ENCODE measurements at regions not wholly inside any gene's neighbourhood (a gene's known extent, or its start where the extent isn't known, plus 50 kb on each side); places are given as distances from the start of the nearest gene placed in this dataset.

DNA sequence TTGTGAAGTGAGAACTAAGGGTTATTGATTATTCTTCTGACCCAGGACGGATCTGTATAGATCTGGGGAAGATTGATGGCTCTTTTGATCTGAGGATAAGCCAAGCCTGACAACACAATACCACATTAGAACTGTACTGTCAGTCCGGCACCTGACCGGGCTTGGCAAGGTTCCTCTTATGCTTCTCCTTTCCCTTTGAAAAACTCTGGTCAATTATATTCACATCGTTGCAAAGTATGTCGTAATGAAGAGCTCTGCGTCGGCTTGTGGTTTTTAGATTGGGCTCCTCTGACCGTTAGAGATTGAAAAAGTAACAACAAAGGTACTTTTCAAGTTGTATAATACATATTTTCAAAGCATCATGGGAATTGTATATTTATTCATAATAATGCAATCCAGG lies 389.8 kb downstream of the NR2F2 start:
- FAIRE-seq: no peak

DNA sequence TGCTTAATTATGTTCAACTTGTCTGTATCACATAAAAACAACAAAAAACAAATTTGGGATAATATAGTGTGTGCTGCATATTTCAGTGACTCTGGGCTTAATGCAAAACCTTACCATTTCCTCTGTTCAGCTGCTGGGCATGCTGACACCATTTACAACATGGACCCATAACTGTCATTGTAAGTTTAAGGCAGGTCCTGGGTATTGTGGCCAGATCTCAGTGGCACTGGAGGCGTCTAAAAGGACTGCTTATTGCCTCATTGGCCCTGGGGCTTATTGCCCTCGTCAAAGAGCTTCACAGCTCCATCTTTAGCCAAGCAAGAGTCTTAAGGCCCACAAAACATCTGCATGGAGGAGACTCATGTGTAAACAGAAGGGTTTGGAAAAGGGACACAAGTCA lies 390.2 kb downstream of the NR2F2 start:
- no peaks in the 10 kb centered on the region for H3K4me1 ChIP-seq (ENCODE audit: control insufficient read depth, extremely low read depth, insufficient read depth, low read length)
- TF ChIP-seq, protein P1, sequence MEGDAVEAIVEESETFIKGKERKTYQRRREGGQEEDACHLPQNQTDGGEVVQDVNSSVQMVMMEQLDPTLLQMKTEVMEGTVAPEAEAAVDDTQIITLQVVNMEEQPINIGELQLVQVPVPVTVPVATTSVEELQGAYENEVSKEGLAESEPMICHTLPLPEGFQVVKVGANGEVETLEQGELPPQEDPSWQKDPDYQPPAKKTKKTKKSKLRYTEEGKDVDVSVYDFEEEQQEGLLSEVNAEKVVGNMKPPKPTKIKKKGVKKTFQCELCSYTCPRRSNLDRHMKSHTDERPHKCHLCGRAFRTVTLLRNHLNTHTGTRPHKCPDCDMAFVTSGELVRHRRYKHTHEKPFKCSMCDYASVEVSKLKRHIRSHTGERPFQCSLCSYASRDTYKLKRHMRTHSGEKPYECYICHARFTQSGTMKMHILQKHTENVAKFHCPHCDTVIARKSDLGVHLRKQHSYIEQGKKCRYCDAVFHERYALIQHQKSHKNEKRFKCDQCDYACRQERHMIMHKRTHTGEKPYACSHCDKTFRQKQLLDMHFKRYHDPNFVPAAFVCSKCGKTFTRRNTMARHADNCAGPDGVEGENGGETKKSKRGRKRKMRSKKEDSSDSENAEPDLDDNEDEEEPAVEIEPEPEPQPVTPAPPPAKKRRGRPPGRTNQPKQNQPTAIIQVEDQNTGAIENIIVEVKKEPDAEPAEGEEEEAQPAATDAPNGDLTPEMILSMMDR (optimal IDR thresholded peaks at IDR 0.05 in 1 of 3, IDR thresholded peaks at IDR 0.05 in 1 of 3, conservative IDR thresholded peaks at IDR 0.05 in 1 of 3; ENCODE audit: extremely low read depth in 1 of 3, insufficient read depth in 2 of 3, low read length in 3 of 3): no peak
- no peak for TF ChIP-seq EZH2 (IDR thresholded peaks at IDR 0.05; ENCODE audit: low read length)
- no peaks in the 10 kb centered on the region for H4K20me1 ChIP-seq (ENCODE audit: control insufficient read depth, extremely low read depth, insufficient read depth, low read length)
- no peak overlapping the region for H3K27ac ChIP-seq (ENCODE audit: control insufficient read depth, insufficient read depth, low read length)
- H2AFZ ChIP-seq (ENCODE audit: control insufficient read depth, low read length): no peak overlapping the region
- H3K36me3 ChIP-seq (ENCODE audit: control insufficient read depth in 2 of 2, extremely low read depth in 1 of 2, insufficient read depth in 2 of 2, low read length in 2 of 2): no peaks in the 10 kb centered on the region
- dilution Hi-C loops (cut with MboI; ENCODE audit: extremely low pct_ligation_motif_present, low sequenced_read_pairs): no loop called here
- DNase-seq (ENCODE audit: low read depth, low spot score) (no peak), FAIRE-seq (no peak)
- no peak overlapping the region for H3K9ac ChIP-seq (ENCODE audit: control insufficient read depth, extremely low read depth, insufficient read depth, low read length)
- H3K27me3 ChIP-seq (ENCODE audit: control insufficient read depth, extremely low read depth, insufficient read depth, low read length): no peaks in the 10 kb centered on the region
- H3K9me3 ChIP-seq (ENCODE audit: control insufficient read depth, low read depth, low read length): no peaks in the 10 kb centered on the region
- H3K9me1 ChIP-seq (ENCODE audit: control insufficient read depth, extremely low read depth, insufficient read depth, low read length): no peaks in the 10 kb centered on the region
- no peak overlapping the region for H3K4me2 ChIP-seq (ENCODE audit: control insufficient read depth, extremely low read depth, insufficient read depth, low read depth, low read length)
- no peak overlapping the region for H3K4me3 ChIP-seq (ENCODE audit: control insufficient read depth in 2 of 3, extremely low read depth in 1 of 3, insufficient read depth in 2 of 3, low read depth in 1 of 3, low read length in 3 of 3)
- no peaks in the 10 kb centered on the region for H3K79me2 ChIP-seq (ENCODE audit: control insufficient read depth, insufficient read depth, low read length)

More for the DNA sequence above, 389.8 kb downstream of the NR2F2 start:
- no peaks in the 10 kb centered on the region for H3K79me2 ChIP-seq (ENCODE audit: control insufficient read depth, insufficient read depth, low read length)
- no peak overlapping the region for H2AFZ ChIP-seq (ENCODE audit: control insufficient read depth, low read length)
- H3K27me3 ChIP-seq (ENCODE audit: control insufficient read depth, extremely low read depth, insufficient read depth, low read length): no peaks in the 10 kb centered on the region
- H3K27ac ChIP-seq (ENCODE audit: control insufficient read depth, insufficient read depth, low read length): no peak overlapping the region
- no peak overlapping the region for H3K4me2 ChIP-seq (ENCODE audit: control insufficient read depth, extremely low read depth, insufficient read depth, low read depth, low read length)
- H3K4me1 ChIP-seq (ENCODE audit: control insufficient read depth, extremely low read depth, insufficient read depth, low read length): no peaks in the 10 kb centered on the region
- H3K9ac ChIP-seq (ENCODE audit: control insufficient read depth, extremely low read depth, insufficient read depth, low read length): no peak overlapping the region
- no peaks in the 10 kb centered on the region for H3K9me1 ChIP-seq (ENCODE audit: control insufficient read depth, extremely low read depth, insufficient read depth, low read length)
- H3K4me3 ChIP-seq (ENCODE audit: control insufficient read depth in 2 of 3, extremely low read depth in 1 of 3, insufficient read depth in 2 of 3, low read depth in 1 of 3, low read length in 3 of 3): no peak overlapping the region
- H4K20me1 ChIP-seq (ENCODE audit: control insufficient read depth, extremely low read depth, insufficient read depth, low read length): no peaks in the 10 kb centered on the region
- dilution Hi-C loops (cut with MboI; ENCODE audit: extremely low pct_ligation_motif_present, low sequenced_read_pairs): no loop called here
- H3K9me3 ChIP-seq (ENCODE audit: control insufficient read depth, low read depth, low read length): no peaks in the 10 kb centered on the region
- no peak for TF ChIP-seq EZH2 (IDR thresholded peaks at IDR 0.05; ENCODE audit: low read length)
- TF ChIP-seq, protein P1 (optimal IDR thresholded peaks at IDR 0.05 in 1 of 3, IDR thresholded peaks at IDR 0.05 in 1 of 3, conservative IDR thresholded peaks at IDR 0.05 in 1 of 3; ENCODE audit: extremely low read depth in 1 of 3, insufficient read depth in 2 of 3, low read length in 3 of 3): no peak
- no peak for DNase-seq (ENCODE audit: low read depth, low spot score)
- H3K36me3 ChIP-seq (ENCODE audit: control insufficient read depth in 2 of 2, extremely low read depth in 1 of 2, insufficient read depth in 2 of 2, low read length in 2 of 2): no peaks in the 10 kb centered on the region
